CD4-positive, alpha-beta T cell treated with Interleukin-10 for 1 hour (primary cell): ENCODE measurements at regions not wholly inside any gene's neighbourhood (a gene's known extent, or its start where the extent isn't known, plus 50 kb on each side); places are given as distances from the start of the nearest gene placed in this dataset.
"Not testable (repeated sequence)": the region's sequence is repeated elsewhere in the genome, so short reads cannot be mapped to it uniquely, and the experiment has no call there.

Experiments
- DNase-seq: peaks from one replicate; pipeline ENCODE4 v3.0.0-alpha.2; 2020

GRCh38 chr5:23994581-23995370, 487.4 kb downstream of the PRDM9 start:
- no peak for DNase-seq

GRCh38 chr5:23996525-23996924, 489.1 kb downstream of the PRDM9 start:
- DNase-seq = no peak

- no peak for DNase-seq
Observed at GRCh38 chr5:24005384-24005783, 498.0 kb downstream of the PRDM9 start.

GRCh38 chr5:24017710-24018109, 510.3 kb downstream of the PRDM9 start:
- not testable (repeated sequence) for DNase-seq

- DNase-seq = no peak
Observed at GRCh38 chr5:24026288-24026687, 518.9 kb downstream of the PRDM9 start.

GRCh38 chr5:24042688-24043087, 535.3 kb downstream of the PRDM9 start:
- DNase-seq = no peak

- no peak for DNase-seq
Observed at GRCh38 chr5:24045046-24045445, 537.6 kb downstream of the PRDM9 start.

GRCh38 chr5:24053737-24054136, 546.3 kb downstream of the PRDM9 start:
- DNase-seq = no peak

GRCh38 chr5:24059006-24059405, 551.6 kb downstream of the PRDM9 start:
- DNase-seq = no peak

GRCh38 chr5:24059716-24060115, 552.3 kb downstream of the PRDM9 start:
- DNase-seq = no peak

- no peak for DNase-seq
Observed at GRCh38 chr5:24065779-24066178, 558.4 kb downstream of the PRDM9 start.

GRCh38 chr5:24067208-24067607, 559.8 kb downstream of the PRDM9 start:
- DNase-seq = no peak

GRCh38 chr5:24068524-24068923, 561.1 kb downstream of the PRDM9 start:
- DNase-seq = no peak

- DNase-seq = no peak
Observed at GRCh38 chr5:24073107-24073506, 565.7 kb downstream of the PRDM9 start.

- DNase-seq = no peak
Observed at GRCh38 chr5:24080046-24080445, 564.7 kb downstream of the CDH10 start.

GRCh38 chr5:24094081-24094679, 550.6 kb downstream of the CDH10 start:
- DNase-seq = no peak

- DNase-seq = no peak
Observed at GRCh38 chr5:24102010-24102409, 542.8 kb downstream of the CDH10 start.

GRCh38 chr5:24103451-24104023, 541.2 kb downstream of the CDH10 start:
- no peak for DNase-seq

GRCh38 chr5:24110004-24110615, 534.7 kb downstream of the CDH10 start:
- DNase-seq = no peak

- no peak for DNase-seq
Observed at GRCh38 chr5:24112420-24112819, 532.4 kb downstream of the CDH10 start.

GRCh38 chr5:24118351-24118750, 526.4 kb downstream of the CDH10 start:
- DNase-seq = no peak

GRCh38 chr5:24135536-24135935, 509.2 kb downstream of the CDH10 start:
- no peak for DNase-seq

GRCh38 chr5:24141046-24141445, 503.7 kb downstream of the CDH10 start:
- DNase-seq = no peak

GRCh38 chr5:24142341-24142740, 502.4 kb downstream of the CDH10 start:
- no peak for DNase-seq
